Ishikawa (cell line): ENCODE measurements at regions not wholly inside any gene's neighbourhood (a gene's known extent, or its start where the extent isn't known, plus 50 kb on each side); places are given as distances from the start of the nearest gene placed in this dataset.

Source experiments
- CEBPB ChIP-seq: IDR thresholded peaks from 2 replicates; pipeline ENCODE4 v1.6.1; 2012
- EGR1 ChIP-seq: IDR thresholded peaks from 2 replicates; pipeline ENCODE4 v1.6.1; 2012
- EP300 ChIP-seq: IDR thresholded peaks from 2 replicates; pipeline ENCODE4 v1.6.1; 2012; ENCODE audit warnings: borderline replicate concordance
- RAD21 ChIP-seq: IDR thresholded peaks from 2 replicates; pipeline ENCODE4 v1.6.1; 2012; ENCODE audit warnings: low read depth
- TAF1 ChIP-seq: IDR thresholded peaks from 2 replicates; pipeline ENCODE4 v1.6.1; 2012; ENCODE audit warnings: low read depth, mild to moderate bottlenecking
- YY1 ChIP-seq: IDR thresholded peaks from 2 replicates; pipeline ENCODE4 v1.6.1; 2012; ENCODE audit warnings: low read depth
- TF ChIP-seq, protein P1 (sequence below): IDR thresholded peaks from 2 replicates; pipeline ENCODE4 v1.6.1; 2012
- TF ChIP-seq, protein P2 (sequence below): IDR thresholded peaks from 2 replicates; pipeline ENCODE4 v1.6.1; 2012; ENCODE audit warnings: low read depth, mild to moderate bottlenecking
- TF ChIP-seq, protein P3 (sequence below): IDR thresholded peaks from 2 replicates; pipeline ENCODE4 v1.6.1; 2012

DNA sequence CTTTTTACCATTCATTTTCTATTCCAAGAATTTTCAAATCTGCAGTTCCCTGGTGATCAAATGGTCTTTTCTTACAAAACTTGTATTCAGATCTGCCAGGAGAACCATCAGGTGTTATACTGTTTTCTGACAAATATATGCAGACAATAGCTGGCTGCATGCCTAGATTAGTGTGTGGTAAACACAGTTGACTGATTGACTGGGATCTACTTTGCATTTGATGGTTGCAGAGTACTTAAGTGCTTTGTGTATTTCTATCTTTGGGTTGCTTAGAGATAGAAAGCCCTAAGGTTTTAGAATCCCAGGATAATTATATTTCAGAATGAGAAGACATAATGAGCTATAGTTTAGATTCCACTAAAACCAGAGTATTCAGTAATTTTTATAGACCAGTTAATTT lies 102.0 kb upstream of the CHODL start:
- no peak for TF ChIP-seq EP300
- TF ChIP-seq RAD21: no peak
- TF ChIP-seq TAF1: no peak
- TF ChIP-seq, protein P1, sequence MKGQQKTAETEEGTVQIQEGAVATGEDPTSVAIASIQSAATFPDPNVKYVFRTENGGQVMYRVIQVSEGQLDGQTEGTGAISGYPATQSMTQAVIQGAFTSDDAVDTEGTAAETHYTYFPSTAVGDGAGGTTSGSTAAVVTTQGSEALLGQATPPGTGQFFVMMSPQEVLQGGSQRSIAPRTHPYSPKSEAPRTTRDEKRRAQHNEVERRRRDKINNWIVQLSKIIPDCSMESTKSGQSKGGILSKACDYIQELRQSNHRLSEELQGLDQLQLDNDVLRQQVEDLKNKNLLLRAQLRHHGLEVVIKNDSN: no peak
- TF ChIP-seq, protein P2, sequence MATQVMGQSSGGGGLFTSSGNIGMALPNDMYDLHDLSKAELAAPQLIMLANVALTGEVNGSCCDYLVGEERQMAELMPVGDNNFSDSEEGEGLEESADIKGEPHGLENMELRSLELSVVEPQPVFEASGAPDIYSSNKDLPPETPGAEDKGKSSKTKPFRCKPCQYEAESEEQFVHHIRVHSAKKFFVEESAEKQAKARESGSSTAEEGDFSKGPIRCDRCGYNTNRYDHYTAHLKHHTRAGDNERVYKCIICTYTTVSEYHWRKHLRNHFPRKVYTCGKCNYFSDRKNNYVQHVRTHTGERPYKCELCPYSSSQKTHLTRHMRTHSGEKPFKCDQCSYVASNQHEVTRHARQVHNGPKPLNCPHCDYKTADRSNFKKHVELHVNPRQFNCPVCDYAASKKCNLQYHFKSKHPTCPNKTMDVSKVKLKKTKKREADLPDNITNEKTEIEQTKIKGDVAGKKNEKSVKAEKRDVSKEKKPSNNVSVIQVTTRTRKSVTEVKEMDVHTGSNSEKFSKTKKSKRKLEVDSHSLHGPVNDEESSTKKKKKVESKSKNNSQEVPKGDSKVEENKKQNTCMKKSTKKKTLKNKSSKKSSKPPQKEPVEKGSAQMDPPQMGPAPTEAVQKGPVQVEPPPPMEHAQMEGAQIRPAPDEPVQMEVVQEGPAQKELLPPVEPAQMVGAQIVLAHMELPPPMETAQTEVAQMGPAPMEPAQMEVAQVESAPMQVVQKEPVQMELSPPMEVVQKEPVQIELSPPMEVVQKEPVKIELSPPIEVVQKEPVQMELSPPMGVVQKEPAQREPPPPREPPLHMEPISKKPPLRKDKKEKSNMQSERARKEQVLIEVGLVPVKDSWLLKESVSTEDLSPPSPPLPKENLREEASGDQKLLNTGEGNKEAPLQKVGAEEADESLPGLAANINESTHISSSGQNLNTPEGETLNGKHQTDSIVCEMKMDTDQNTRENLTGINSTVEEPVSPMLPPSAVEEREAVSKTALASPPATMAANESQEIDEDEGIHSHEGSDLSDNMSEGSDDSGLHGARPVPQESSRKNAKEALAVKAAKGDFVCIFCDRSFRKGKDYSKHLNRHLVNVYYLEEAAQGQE: no peak
- TF ChIP-seq, protein P3, sequence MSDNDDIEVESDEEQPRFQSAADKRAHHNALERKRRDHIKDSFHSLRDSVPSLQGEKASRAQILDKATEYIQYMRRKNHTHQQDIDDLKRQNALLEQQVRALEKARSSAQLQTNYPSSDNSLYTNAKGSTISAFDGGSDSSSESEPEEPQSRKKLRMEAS: no peak
- TF ChIP-seq EGR1: no peak
- TF ChIP-seq YY1: no peak
- no peak for TF ChIP-seq CEBPB
